Natural killer cell (primary cell): ENCODE measurements at regions not wholly inside any gene's neighbourhood (a gene's known extent, or its start where the extent isn't known, plus 50 kb on each side); places are given as distances from the start of the nearest gene placed in this dataset.

Source experiments
- ATAC-seq, 3 donors: fragments of 150-1000 bp in 2 of 3; fragments of 200-7000 bp in 1 of 3; cut with Tn5 transposase; 1 replicate in 1 of 3; 2 replicates in 2 of 3; pipeline ENCODE4 v1.10.0; 2021; ENCODE audit warnings: mild to moderate bottlenecking in 2 of 3, moderate library complexity in 2 of 3
- DNase-seq, 2 donors: peaks; one replicate each; pipeline versions ENCODE4 v3.0.0 to v3.0.0-alpha.2; 2013 to 2021; ENCODE audit warnings: mixed read lengths in 1 of 2
- H3K27ac ChIP-seq: one replicate; pipeline ENCODE4 v1.5.1; 2013; ENCODE audit warnings: mild to moderate bottlenecking, low read length
- H3K27me3 ChIP-seq: one replicate; pipeline ENCODE4 v1.6.1; 2013; ENCODE audit warnings: low read length; ENCODE audit not compliant: control insufficient read depth, insufficient read depth
- H3K36me3 ChIP-seq: one replicate; pipeline ENCODE4 v1.6.1; 2013; ENCODE audit warnings: low read length; ENCODE audit not compliant: control insufficient read depth, insufficient read depth
- H3K4me1 ChIP-seq: one replicate; pipeline ENCODE4 v1.6.1; 2013; ENCODE audit warnings: low read length; ENCODE audit not compliant: control insufficient read depth, insufficient read depth
- H3K4me3 ChIP-seq: one replicate; pipeline ENCODE4 v1.5.1; 2013; ENCODE audit warnings: low read length
- H3K9me3 ChIP-seq: one replicate; pipeline ENCODE4 v1.6.1; 2013; ENCODE audit warnings: low read length; ENCODE audit not compliant: control insufficient read depth, insufficient read depth
- H3K27ac Mint-ChIP-seq, 2 donors: one replicate each; pipeline ENCODE4 v1.8.0; 2022; ENCODE audit warnings: mild to moderate bottlenecking in 2 of 2, mixed read lengths in 2 of 2, moderate library complexity in 1 of 2
- H3K27me3 Mint-ChIP-seq, 2 donors: one replicate each; pipeline ENCODE4 v1.8.0; 2022; ENCODE audit warnings: low read depth in 2 of 2, mixed read lengths in 2 of 2
- H3K36me3 Mint-ChIP-seq: one replicate; pipeline ENCODE4 v1.8.0; 2022; ENCODE audit warnings: mixed read lengths
- H3K4me1 Mint-ChIP-seq, 2 donors: one replicate each; pipeline ENCODE4 v1.8.0; 2022; ENCODE audit warnings: mixed read lengths in 2 of 2
- H3K4me3 Mint-ChIP-seq: one replicate; pipeline ENCODE4 v1.8.0; 2022; ENCODE audit warnings: mild to moderate bottlenecking, moderate library complexity, mixed read lengths
- H3K9me3 Mint-ChIP-seq, 2 donors: one replicate each; pipeline ENCODE4 v1.8.0; 2022; ENCODE audit warnings: mixed read lengths in 2 of 2
- WGBS: methylation state at CpG from one replicate; pipeline ENCODE4 v1.1.7; 2013; ENCODE audit warnings: missing lambda C conversion rate; ENCODE audit not compliant: insufficient coverage; 5-methylcytosine and 5-hydroxymethylcytosine counted together
- intact Hi-C: fragments of 100-400 bp; cut with micrococcal nuclease; formaldehyde crosslinking; loops from one replicate; pipeline ENCODE4 v1.14.2; 2022
- TF ChIP-seq, protein P1 (sequence below): fragments of 200-600 bp; IDR thresholded peaks from one replicate; pipeline ENCODE4 v1.8.0; 2022; ENCODE audit warnings: antibody characterized with exemption

DNA sequence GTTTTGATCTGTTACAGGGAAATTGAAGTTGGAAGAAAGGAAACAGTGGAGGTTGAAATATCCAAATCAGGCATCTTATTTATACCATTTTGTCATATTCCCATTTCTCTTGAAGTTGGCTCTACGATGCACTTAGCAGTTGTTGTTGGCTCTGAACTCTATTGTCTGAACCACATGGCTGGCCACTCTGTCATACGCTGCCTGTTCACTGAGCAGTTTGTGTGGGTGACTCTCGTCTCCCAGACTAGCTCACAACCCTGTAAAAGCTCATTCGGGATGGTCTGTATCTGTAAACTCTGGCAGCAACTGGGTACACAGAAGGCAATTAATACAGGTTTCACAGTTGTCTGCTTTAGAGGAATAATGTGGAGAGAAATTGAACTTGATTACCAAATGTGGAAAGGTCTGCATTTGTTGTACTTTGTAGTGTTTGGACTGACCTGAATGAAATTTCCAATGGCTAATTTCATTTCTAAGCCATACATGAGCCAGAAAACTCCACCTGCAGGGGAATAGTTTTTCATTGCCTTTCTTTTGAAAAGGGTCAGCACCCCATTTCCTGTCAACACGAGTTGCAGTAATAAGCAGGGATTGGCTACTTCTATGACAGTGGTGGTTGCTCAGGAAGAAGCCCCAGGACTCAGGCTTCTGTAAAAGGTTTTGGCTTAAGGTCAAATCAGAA, 378.2 kb downstream of the OSR1 start:
- Mint-ChIP-seq H3K9me3 (peaks cover 17 to 23% of the 10 kb centered on the region in 2 donors), H3K36me3 (peaks cover 25% of the 10 kb centered on the region), H3K27ac (no peak overlapping the region), H3K4me3 (no peak overlapping the region), H3K27me3 (no peaks in the 10 kb centered on the region), H3K4me1 (no peaks in the 10 kb centered on the region)
- Histone ChIP-seq H3K9me3 (no peaks in the 10 kb centered on the region), H3K4me3 (no peak overlapping the region), H3K36me3 (no peaks in the 10 kb centered on the region), H3K27ac (no peak overlapping the region), H3K27me3 (no peaks in the 10 kb centered on the region), H3K4me1 (no peaks in the 10 kb centered on the region)
- 77% methylated on average over 5 of the region's 5 CpGs for WGBS
- TF ChIP-seq, protein P1, sequence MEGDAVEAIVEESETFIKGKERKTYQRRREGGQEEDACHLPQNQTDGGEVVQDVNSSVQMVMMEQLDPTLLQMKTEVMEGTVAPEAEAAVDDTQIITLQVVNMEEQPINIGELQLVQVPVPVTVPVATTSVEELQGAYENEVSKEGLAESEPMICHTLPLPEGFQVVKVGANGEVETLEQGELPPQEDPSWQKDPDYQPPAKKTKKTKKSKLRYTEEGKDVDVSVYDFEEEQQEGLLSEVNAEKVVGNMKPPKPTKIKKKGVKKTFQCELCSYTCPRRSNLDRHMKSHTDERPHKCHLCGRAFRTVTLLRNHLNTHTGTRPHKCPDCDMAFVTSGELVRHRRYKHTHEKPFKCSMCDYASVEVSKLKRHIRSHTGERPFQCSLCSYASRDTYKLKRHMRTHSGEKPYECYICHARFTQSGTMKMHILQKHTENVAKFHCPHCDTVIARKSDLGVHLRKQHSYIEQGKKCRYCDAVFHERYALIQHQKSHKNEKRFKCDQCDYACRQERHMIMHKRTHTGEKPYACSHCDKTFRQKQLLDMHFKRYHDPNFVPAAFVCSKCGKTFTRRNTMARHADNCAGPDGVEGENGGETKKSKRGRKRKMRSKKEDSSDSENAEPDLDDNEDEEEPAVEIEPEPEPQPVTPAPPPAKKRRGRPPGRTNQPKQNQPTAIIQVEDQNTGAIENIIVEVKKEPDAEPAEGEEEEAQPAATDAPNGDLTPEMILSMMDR: no peak
- no peak for DNase-seq
- no peak for ATAC-seq
- intact Hi-C loops: no loop called here

DNA sequence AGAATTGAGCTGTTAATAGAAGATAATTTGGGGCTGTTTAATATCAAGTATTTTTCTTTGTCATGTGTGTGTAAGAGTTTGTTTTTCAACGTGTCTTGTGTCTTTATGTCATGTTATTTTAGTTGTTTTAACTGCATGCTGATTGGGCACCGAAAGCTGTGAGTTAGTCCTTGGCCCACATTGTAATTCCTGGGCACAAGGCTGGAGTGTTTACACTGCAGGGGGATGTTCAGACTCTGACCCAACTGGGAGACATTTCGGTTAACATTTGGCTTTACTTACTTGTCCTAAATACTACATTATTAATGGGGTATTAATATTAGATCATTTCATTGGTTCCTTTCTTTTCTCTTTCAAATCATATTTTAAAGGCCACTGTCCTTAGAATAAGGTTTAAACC, 381.0 kb downstream of the OSR1 start:
- H3K27ac ChIP-seq: no peak overlapping the region
- H3K9me3 ChIP-seq: no peaks in the 10 kb centered on the region
- TF ChIP-seq, protein P1: no peak
- peaks cover 21 to 26% of the 10 kb centered on the region in 2 donors for H3K9me3 Mint-ChIP-seq
- no peaks in the 10 kb centered on the region for H3K4me1 Mint-ChIP-seq
- no peaks in the 10 kb centered on the region for H3K36me3 ChIP-seq
- peaks cover 20% of the 10 kb centered on the region for H3K36me3 Mint-ChIP-seq
- DNase-seq (no peak), ATAC-seq (no peak)
- H3K4me1 ChIP-seq: no peaks in the 10 kb centered on the region
- H3K4me3 ChIP-seq: no peak overlapping the region
- H3K27me3 ChIP-seq: no peaks in the 10 kb centered on the region
- H3K27me3 Mint-ChIP-seq: no peaks in the 10 kb centered on the region
- 76% methylated on average over 2 of the region's 3 CpGs for WGBS
- no peak overlapping the region for H3K27ac Mint-ChIP-seq
- intact Hi-C loops: no loop called here
- no peak overlapping the region for H3K4me3 Mint-ChIP-seq

DNA sequence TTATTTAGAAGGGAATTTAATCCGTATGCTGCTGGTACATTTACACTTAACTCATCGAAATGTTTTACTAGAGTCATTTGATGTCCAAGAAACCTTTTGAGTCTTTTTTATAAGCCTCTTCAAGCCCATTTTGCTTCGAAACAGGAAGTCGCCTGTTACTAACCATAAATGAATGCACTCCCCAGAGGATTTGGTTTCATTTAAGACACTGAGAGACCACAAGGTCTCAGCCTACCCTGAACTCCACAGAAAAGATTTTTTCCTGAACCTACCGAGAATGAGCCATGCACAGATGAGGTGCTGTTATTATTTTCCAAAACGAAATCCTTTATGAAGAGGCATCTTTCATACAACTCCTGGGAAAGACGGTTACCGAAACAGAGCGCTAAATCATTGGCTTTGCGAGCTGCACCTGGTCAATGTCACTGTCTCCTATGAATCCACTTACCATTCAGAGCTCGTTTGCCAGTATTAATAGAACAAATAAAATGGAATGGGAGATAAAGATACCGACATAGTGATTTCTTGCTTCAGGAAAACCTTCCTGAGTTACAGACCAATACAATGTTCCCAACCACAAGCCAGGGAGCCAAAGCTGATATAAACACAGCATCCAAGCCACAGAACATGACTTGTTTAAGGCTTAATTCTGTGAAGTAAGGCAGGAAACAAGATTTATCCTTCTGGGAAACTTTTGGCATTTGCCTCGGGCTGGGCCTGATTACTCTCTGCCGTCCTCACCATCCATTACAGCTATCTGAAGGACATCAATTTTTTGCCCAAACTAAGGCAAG, 382.1 kb downstream of the OSR1 start:
- H3K4me1 ChIP-seq: no peaks in the 10 kb centered on the region
- ATAC-seq: no peak
- H3K4me3 Mint-ChIP-seq: no peak overlapping the region
- no peak overlapping the region for H3K4me3 ChIP-seq
- no peaks in the 10 kb centered on the region for H3K9me3 ChIP-seq
- no peaks in the 10 kb centered on the region for H3K36me3 ChIP-seq
- peaks cover 20% of the 10 kb centered on the region for H3K36me3 Mint-ChIP-seq
- no peaks in the 10 kb centered on the region for H3K4me1 Mint-ChIP-seq
- TF ChIP-seq, protein P1: no peak
- no peak overlapping the region for H3K27ac Mint-ChIP-seq
- no peak for DNase-seq
- intact Hi-C loops: no loop called here
- 71% methylated on average over 12 of the region's 14 CpGs for WGBS
- no peaks in the 10 kb centered on the region for H3K27me3 Mint-ChIP-seq
- peaks cover 19 to 27% of the 10 kb centered on the region in 2 donors for H3K9me3 Mint-ChIP-seq
- H3K27me3 ChIP-seq: no peaks in the 10 kb centered on the region
- no peak overlapping the region for H3K27ac ChIP-seq
